NCI-H2196 treated with DMSO at 0.1 percent for 48 hours (cell line): ENCODE measurements at regions not wholly inside any gene's neighbourhood (a gene's known extent, or its start where the extent isn't known, plus 50 kb on each side); places are given as distances from the start of the nearest gene placed in this dataset.
A peak's percentile ranks its signal among the peaks of the same experiment; 100 is the strongest.
"Not testable (repeated sequence)": the region's sequence is repeated elsewhere in the genome, so short reads cannot be mapped to it uniquely, and the experiment has no call there.

Experiments
- DNase-seq: peaks from one replicate; lab custom pipeline; 2025; ENCODE audit not compliant: unreplicated experiment; lab: John Stamatoyannopoulos, UW

DNA sequence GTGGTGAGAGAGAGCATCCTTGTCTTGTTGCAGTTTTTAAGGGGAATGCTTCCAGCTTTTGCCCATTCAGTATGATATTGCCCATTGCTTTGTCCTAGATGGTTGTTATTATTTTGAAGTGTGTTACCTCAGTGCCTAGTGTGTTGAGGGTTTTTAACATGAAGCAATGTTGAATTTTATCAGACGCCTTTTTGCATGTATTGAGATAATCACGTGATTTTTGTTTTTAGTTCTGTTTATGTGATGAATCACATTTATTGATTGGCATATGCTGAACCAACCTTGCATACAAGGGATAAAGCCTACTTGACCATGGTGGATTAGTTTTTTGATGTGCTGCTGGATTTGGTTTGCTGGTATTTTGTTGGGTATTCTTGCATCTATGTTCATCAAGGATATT, 302.3 kb upstream of the G2E3 start:
- DNase-seq, result no peak

DNA sequence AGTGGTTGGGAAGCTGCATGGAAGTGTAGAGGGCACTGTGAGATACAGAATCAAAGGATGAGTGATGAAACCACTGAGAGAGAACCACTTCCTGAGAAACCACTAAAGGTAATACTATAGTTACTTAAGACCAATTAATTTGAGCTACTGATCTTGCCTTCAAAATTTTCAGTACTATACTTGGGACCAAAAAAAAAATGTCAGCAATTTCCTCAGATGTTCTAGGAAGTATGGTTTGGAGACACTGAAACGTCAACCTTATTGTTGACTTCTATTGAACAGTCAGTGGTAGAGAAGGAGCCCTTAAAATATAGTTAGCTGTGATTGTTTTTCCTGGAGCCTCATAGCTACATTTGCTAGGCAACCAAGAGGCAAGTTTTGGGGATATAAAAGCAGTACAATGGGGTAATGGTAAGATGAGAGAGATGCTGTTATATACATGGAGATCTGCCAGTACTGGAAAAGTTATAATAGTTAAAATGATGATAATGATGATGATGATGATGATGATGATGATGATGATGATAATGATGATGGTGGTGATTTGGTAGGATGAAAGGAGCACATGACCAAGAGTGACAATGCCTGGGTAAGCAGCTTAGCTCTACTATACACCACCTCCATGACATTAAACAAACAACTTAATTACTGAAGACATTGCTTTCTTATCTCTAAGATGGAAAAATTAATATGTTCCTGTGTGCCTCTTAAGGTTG, 300.9 kb upstream of the G2E3 start:
- DNase-seq, result no peak

DNA sequence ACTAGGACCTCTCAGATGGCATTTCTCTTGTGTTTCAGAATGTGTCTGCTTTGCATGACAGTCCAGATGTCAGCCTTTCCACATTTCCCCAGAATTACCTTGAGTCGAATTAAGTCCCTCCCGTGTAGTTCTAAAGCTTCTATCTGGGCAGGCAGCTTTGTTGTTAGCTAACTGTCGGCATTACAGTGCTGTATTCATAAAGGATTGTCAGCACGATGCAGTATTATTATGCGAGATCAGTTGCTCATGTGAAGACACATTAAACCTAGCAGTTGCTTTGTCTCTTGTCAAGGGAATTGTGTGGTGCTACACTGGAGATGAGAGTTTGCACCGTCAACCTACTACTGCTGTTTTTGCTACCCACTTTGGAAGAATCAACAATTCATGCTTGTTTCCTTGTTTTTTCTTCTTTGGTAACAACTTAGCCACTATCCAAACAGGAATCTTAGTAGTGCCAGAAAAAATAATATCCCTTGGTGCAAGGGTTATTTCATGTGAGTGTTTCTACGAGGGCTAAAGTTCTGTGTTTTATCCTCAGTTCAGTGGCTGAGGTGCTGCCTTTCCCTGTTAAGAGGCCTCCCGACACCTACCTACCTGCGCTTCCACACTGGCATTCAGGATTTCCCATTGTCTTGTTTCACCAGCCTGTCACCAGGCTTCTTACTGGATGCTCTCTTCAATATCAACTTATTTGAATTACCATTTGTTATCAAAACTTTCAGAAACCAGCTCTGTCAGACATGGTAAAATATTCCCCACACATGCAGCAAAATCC, 297.9 kb upstream of the G2E3 start:
- DNase-seq, result no peak

DNA sequence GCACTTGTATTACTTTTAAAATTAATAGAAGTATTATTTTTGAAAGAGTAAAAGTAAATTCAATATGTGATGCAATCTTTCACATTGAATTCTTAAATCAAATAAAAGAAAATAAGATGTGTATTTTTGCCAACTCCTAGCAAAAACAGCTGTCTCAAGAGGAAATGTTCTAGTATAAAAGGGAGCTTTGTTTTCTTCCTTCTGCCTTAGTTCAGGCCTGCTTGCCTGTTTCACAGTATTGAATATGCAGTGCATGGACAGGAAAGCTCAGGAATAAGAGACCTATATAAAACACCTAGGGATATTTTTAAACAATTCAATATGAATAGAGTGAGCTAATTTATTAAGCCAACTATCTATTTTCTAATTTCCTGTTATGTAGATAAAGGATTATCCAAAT, 294.8 kb upstream of the G2E3 start:
- DNase-seq, result no peak

DNA sequence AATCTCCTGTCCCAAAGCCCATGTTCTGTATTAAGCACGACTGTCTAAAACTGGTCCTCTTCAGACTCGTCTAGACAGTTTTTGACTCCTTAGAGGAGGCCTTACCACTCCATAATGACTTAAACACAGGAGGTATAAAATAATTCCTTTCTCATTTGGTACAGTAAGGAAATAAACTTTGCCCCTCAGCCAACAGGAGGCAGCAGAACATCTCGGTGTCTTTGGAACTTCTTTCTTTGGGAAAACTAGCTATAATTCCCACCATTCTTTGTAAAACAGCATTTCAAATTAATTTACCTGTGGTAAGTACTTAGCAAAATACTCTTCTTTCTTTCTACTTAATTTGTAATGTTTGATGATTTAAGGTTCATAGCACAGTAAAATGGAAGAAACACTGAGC, 292.7 kb upstream of the G2E3 start:
- no peak for DNase-seq

DNA sequence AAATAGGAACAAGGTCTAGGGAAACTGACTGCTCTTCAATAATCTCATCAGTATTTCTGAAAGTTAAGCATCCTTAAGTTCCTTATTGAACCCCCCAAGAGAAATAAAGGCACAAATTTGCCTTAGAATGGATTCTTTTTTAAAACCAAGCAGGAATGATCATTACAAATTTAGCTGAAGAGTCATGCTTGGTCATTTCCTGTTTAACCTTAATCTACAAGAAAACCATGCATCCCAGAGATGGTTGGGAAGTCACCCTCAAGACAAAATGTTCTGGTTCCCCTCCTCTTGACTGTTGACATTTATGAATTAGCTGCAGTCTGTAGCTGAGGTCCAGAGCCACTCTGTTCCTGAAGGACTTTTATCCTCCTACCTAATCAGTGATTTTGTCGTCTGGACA, 291.8 kb upstream of the G2E3 start:
- no peak for DNase-seq

DNA sequence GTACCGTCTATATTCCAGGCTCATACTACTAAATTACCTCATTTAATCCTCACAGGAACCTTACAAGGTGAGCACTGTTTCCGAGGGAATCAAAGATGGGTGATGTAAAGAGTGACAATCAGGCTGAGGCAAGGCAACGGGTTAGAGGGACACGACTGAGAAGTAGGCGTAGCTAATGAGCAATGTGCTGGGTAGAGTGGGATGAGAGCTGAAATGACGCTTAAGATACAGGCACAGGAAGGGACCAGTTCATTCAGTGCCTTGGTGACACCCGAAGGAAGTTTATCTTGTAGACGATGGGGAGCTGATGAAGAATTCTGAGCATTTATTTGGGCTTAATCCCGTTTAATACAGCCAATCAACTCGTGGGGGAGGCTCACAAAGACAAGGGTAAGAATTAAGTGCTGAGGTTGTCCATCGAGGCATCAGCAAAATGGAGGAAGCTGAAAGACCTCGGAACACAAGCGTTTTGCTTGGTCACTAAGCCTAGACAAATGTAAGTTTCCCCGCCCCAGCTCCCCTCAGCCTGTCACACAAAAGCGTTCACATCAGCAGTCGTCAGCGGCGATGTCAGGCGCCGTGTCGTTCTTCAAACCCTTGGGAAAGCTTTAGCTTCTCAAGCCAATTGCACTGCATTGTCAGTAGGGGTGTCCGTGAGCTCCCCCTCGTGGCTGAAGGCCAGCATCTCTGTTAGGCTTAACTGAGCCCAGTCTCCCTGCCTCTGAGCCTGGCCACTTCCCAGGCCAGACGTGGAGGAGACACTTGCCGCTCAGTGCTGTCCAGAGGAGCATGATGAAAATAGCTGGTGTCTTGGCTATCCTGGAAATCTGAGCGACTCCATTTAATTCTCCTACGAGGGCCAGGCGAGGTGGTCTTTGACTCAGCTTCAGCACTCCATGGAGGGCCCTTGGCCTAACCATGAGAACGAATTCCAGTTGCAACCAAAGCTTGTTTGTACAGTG, 288.5 kb upstream of the G2E3 start:
- DNase-seq, result peak; percentile 62

DNA sequence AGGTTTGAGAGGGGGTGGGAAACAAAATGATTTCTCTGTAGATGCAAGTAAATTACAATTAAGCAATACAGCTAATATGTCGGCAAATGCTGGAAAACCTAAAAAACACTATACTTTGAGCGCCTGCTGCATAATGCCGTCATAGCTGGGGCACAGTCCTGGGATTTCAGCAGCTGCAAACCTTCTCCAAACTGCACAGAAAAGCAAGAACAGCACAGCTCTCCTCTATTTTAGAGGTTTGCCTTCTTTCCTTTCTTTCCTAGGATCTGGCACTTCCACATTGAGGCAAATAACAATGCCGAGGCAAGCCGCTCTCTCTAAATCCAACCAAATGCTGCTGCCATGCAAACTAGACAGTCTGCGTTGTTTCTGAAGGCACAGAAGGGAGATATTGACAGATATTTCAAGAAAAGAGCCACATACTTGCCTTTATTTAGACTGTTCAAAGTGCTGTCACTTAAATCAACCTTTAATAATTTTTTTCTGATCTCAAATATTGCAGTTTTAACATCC, 287.1 kb upstream of the G2E3 start:
- no peak for DNase-seq

DNA sequence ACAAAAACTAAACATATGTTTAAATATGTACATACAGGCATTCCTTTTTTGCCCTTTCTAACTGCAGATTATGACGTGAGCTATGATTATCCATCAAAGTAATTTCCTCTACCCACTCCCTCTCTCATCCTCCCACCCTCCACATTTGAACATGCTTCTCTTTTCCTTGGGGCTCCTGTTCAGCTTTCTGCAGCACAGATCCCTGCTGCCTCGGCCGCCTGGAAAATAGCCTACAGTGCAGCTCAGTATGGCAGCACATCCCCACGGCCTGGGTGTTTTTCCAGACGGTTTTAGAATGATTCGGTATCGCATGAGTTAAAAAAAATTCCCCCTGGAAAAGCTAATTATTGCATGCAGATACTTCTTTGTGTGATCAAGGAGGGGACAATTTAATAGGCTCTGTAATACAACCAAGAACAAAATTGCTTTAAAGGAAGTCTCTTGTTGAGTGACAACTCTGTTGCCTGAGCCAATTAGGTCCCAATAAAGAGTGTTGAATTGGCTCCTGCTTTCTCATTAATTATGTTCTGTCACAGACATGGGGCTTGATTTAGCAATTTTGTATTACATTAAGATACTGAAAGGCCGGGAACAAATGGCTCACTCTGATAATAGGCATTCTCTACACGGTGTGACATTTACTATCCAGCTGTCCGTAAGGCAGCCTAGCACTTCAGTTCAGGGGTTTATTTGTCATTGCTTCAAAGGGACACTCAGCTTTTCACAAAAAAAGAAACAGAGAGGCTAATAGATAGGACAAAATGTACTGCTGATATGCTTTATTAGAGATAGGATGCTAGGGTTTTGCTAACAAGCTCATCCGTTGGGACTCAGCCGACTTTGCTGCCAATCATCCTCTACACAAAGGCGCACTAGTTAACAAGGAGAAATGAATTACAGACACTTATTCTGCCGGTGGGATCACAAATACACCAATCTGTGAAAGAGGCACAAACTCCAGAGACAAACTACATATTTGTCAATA, 285.8 kb upstream of the G2E3 start:
- DNase-seq, result no peak

DNA sequence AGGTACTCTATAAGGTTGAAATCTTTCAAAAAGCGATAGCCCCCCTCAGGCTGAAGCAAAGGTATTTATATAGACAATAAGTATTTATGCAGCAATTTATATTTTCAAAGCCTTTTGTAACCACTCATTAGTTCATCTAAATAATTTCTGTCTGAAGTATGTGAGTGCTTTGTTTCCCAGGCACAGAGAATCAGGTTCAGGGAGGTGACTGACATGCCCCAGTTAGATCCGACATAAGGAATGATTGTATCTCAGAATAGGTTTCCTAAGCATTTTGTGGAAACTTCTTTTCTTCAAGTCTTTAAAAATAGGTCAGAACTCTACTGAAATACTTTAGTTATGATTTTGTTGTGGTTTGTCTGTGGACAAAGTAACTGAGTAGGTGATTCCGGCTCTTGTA, 283.4 kb upstream of the G2E3 start:
- DNase-seq, result no peak

DNA sequence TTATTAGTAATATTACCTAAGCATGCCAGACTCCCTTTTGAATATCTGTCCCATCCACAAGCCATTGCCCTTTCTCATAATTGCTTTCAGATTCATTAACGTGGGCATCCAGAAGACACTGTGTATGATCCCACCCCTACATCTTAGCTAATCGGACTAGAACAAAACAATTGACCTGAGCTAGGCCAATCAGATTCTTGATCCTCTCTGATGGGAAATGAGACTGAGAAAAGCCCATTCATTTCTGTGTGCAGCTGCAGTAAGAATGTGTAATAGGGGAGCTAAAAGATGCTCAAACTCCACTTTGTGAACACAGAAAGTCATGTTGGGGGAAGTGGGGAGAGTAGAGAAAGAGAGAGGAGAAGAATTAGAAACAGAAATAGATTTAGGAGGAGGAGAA, 281.7 kb upstream of the G2E3 start:
- no peak for DNase-seq

DNA sequence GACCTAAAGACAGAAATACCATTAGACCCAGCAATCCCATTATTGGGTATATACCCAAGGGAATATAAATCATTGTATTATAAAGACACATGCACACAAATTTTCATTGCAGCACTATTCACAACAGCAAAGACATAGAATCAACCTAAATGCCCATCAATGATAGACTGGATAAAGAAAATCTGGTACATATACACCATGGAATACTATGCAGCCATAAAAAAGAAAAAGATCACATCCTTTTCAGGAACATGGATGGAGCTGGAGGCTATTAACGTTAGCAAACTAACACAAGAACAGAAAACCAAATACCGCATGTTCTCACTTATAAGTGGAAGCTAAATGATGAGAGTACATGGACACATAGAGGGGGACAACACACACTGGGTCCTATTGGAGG, 280.1 kb upstream of the G2E3 start:
- DNase-seq, result not testable (repeated sequence)

DNA sequence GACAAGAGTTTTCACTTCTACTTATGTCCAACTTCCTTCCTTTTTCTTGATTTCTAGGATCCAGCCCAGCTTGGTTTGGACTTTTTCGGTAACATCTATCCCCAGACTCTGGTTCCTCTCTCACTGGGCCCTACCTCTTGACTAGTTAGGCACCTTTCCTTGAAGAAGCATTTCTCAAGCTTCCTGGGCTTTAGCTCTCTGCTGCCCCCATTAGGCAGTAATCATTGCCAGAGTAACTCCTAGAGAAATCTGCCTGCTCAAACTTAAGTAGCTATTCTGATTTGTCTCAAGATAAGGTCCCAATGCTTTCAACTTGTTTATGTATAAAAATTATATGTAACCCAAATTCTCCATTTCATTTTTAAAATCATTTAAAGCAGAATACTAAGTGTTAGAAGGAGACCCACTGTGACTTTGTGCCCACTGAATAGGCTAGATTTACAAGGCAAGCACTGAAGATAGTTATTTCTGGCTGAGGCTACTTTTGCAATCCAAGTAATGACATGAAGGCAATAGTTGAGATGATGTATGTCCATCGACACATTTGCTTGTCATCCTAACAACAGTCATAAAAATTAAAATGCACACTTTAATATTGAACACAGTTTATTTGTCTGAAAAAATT, 275.0 kb upstream of the G2E3 start:
- DNase-seq, result no peak

DNA sequence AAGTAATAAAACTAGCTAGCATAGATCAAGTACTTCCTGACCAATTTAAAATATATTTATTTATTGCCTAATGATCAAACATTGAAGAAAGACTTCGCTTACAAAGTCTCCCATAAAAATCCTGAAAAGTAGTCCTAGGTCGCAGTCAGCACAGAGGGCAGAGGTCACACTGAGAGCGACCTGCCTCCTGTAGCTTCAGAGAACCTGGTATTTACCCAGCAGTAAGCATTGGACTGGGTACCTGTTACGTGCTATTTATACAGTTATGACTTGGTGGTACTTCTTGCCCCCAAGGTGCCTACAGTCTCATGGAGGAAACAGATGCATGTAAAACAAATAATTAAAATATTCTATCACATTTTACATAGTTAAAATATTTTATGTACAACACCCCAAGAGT, 274.1 kb upstream of the G2E3 start:
- no peak for DNase-seq

DNA sequence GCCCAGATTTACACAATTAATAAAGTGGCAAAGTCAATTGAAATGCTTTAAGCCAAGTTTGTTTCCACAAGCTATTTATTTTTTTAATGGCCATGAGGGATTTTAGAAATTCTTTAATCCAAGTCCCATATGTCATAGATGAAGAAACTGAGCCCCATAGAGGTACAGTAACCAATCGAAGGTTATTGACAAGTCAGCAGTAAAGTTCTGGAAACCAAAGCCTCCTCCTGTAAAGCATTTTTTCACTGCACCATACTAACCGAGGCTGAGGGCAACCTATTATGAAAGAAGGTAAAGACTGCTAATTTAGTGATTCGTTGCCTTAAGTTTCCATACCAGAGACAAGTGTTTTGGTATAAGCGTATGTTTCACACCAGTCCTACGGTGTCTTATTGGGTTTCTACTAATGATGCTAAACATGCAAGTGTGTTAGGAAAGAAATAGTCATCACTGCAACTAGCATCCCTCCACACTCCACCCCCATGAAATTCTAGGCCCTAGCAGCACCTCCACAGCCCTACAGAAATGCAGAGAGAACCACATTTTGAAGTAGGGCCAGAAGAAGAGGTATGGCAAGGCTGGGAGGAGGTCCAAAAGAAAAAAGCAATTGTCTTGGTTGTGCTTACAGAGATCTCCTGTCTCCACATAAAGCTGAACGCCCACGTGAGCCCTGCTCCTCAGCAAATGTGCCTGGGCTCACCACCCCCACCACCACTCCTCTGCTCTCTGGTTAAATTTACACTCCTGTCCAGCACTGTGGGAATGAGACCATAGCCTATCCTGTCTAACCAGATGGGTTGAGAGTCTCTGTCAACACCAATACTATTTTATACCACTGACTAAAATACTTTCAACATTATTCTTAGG, 271.1 kb upstream of the G2E3 start:
- DNase-seq, result no peak

DNA sequence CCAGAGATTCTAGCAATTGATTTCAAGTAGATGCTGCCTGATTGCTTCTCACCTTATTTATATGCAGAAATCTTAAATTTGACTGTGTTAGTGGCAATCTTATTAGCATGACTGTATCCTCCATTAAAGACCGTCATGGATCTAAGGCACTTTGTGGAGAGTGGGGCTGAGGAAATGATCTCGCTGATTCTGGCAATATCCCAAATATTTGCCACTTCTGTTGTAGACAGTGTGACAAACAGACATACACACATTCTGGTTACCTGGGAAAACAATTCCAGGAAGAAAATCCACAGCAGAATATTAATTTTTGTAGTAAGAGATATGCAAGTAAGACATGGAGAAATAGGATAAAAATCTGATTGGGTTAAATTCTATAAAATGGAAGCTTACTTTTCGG, 269.0 kb upstream of the G2E3 start:
- no peak for DNase-seq

DNA sequence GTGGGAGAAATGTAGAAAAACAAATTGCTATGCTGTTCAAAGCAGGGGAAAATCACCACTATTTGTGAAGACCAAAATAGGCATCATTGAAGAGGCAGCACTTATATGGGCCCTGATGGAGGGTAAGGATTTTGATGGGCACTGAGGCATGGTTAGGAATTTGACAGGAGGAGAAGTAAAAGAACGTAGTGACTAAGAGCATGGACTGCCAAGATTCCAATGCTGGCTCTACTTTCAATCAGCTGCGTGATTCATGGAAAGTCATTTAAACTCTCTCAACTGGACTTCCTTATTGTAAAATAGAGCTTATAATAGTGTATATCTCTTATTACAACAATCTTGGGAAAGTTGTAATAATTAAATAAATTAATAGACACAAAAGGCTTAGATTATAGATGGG, 267.7 kb upstream of the G2E3 start:
- no peak for DNase-seq

DNA sequence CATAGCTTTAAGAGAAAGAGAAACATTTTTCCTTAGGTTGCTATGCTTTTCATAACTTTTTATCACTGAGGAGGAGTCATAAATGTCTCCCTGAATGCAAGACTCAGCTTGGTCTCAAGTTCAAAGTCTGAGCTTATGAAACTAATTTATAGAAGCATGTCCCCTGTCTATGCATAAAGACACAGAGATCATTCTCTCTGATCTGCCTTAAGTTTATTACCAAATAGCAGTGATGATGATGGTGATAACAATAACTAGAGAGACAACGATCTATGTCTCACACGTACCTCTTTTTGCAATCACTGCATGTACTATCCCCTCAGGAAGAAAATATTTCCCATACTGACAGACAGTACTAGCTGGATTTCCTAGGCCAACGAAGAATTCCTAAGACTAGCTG, 266.4 kb upstream of the G2E3 start:
- DNase-seq, result no peak

DNA sequence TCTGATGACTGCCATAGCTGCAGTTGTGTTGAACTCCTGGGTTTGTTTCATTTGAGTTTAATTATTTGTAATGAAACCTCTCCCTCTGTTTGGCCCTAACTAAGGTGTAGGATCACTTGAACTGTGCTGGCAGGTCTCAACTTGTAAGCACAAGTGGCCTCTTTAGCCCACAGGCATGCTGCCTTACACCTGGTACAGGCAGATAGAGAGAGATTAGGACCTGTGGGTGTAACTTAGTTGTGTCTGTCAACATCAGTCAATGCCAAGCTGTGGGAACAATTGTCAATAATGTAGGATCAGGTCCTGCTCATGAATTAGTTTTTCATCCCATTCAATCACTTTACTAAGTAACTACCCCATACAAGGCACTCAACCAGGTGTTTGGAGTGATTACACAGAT, 263.0 kb upstream of the G2E3 start:
- peak; percentile 14 for DNase-seq
